Breast epithelium (tissue), 3 donors: ENCODE measurements at regions not wholly inside any gene's neighbourhood (a gene's known extent, or its start where the extent isn't known, plus 50 kb on each side); places are given as distances from the start of the nearest gene placed in this dataset.

Source experiments
- POLR2A ChIP-seq: fragments of 450-650 bp; IDR thresholded peaks from one replicate; pipeline ENCODE4 v1.6.1; 2016; ENCODE audit warnings: antibody characterized with exemption, mild to moderate bottlenecking, moderate library complexity
- POLR2AphosphoS5 ChIP-seq, 3 donors: sonication (generic); formaldehyde crosslinking; IDR thresholded peaks; one replicate each; pipeline ENCODE4 v1.6.1; 2017; ENCODE audit warnings: antibody characterized with exemption in 3 of 3
- TF ChIP-seq, protein P1 (sequence below), 3 donors: fragments of 450-650 bp; IDR thresholded peaks; one replicate each; pipeline ENCODE4 v1.5.1; 2016 to 2017; ENCODE audit warnings: antibody characterized with exemption in 3 of 3, mild to moderate bottlenecking in 3 of 3, moderate library complexity in 3 of 3

DNA sequence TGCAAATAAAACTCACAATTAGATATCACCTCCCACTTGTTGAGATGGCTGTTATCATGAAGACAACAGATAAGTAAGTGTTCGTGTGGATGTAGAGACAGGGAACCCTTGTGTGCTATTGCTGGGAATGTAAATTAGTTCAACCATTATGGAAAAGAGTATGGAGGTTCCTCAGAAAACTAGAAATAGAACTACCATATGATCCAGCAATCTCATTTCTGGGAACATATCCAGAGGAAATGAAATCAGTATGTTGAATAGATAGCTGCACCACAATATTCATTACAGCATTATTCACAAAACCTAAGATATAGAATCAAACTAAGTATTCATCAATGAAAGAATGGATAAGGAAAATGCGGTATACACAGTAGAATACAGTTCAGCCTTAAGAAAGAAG is 418.7 kb upstream of the CNTN6 start:
- TF ChIP-seq, protein P1, sequence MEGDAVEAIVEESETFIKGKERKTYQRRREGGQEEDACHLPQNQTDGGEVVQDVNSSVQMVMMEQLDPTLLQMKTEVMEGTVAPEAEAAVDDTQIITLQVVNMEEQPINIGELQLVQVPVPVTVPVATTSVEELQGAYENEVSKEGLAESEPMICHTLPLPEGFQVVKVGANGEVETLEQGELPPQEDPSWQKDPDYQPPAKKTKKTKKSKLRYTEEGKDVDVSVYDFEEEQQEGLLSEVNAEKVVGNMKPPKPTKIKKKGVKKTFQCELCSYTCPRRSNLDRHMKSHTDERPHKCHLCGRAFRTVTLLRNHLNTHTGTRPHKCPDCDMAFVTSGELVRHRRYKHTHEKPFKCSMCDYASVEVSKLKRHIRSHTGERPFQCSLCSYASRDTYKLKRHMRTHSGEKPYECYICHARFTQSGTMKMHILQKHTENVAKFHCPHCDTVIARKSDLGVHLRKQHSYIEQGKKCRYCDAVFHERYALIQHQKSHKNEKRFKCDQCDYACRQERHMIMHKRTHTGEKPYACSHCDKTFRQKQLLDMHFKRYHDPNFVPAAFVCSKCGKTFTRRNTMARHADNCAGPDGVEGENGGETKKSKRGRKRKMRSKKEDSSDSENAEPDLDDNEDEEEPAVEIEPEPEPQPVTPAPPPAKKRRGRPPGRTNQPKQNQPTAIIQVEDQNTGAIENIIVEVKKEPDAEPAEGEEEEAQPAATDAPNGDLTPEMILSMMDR (IDR thresholded peaks at IDR 0.05) = no peak
- TF ChIP-seq POLR2A = no peak
- no peak for TF ChIP-seq POLR2AphosphoS5 (IDR thresholded peaks at IDR 0.05)
